Stomach (tissue), 8 donors: ENCODE measurements at regions not wholly inside any gene's neighbourhood (a gene's known extent, or its start where the extent isn't known, plus 50 kb on each side); places are given as distances from the start of the nearest gene placed in this dataset.

ENCODE experiments used
- DNase-seq, 2 donors: peaks; one replicate each; pipeline versions ENCODE4 v3.0.0 to v3.0.0-alpha.2; 2013 to 2019
- H3K27ac ChIP-seq, 5 donors: fragments of 200-600 bp in 4 of 5; sonication (generic) in 4 of 5; one replicate each; pipeline ENCODE4 v1.5.1; 2013 to 2019; ENCODE audit warnings: mild to moderate bottlenecking in 1 of 5, moderate library complexity in 1 of 5
- H3K27me3 ChIP-seq, 3 donors: fragments of 200-600 bp; sonication (generic); one replicate each; pipeline ENCODE4 v1.5.1; 2017 to 2019; ENCODE audit warnings: mixed run types in 1 of 3
- H3K36me3 ChIP-seq, 4 donors: fragments of 200-600 bp; sonication (generic); 1 replicate in 3 of 4; 2 replicates in 1 of 4; pipeline ENCODE4 v1.5.1; 2016 to 2019
- H3K4me1 ChIP-seq, 4 donors: fragments of 200-600 bp; sonication (generic); one replicate each; pipeline ENCODE4 v1.5.1; 2016 to 2019
- H3K4me3 ChIP-seq, 4 donors: fragments of 200-600 bp; sonication (generic) in 3 of 4; one replicate each; pipeline ENCODE4 v1.5.1; 2016 to 2019; ENCODE audit warnings: mild to moderate bottlenecking in 1 of 4
- H3K9me3 ChIP-seq, 4 donors: fragments of 200-600 bp; sonication (generic); one replicate each; pipeline ENCODE4 v1.5.1; 2016 to 2019
- EP300 ChIP-seq: sonication (generic); formaldehyde crosslinking; IDR thresholded peaks from one replicate; pipeline ENCODE4 v1.6.1; 2017; ENCODE audit warnings: antibody characterized with exemption
- POLR2A ChIP-seq, 4 donors: fragments of 450-650 bp; IDR thresholded peaks; one replicate each; pipeline ENCODE4 v1.6.1; 2016; ENCODE audit warnings: antibody characterized with exemption in 4 of 4, control low read depth in 2 of 4, mild to moderate bottlenecking in 1 of 4, moderate library complexity in 1 of 4
- POLR2AphosphoS5 ChIP-seq, 3 donors: sonication (generic); formaldehyde crosslinking; IDR thresholded peaks; one replicate each; pipeline ENCODE4 v1.6.1; 2016; ENCODE audit warnings: antibody characterized with exemption in 3 of 3
- WGBS, 5 donors: extraction: QIAGEN DNeasy Blood & Tissue Kit in 3 of 5; methylation state at CpG; one replicate each; pipeline versions ENCODE4 v1.1.5 to v1.1.7; 2013 to 2018; 5-methylcytosine and 5-hydroxymethylcytosine counted together
- intact Hi-C: fragments of 100-400 bp; cut with DNase I; formaldehyde crosslinking; loops from one replicate; pipeline ENCODE4 v1.15.1; 2023; ENCODE audit warnings: low total_unique reads
- TF ChIP-seq, protein P1 (sequence below), 7 experiments: fragments of 450-650 bp in 4 of 7; fragments of 200-600 bp in 3 of 7; sonication (generic) in 3 of 7; IDR thresholded peaks; one replicate each; pipeline ENCODE4 v1.5.1; 2016 to 2019; ENCODE audit warnings: antibody characterized with exemption in 7 of 7, control low read depth in 2 of 7, mild to moderate bottlenecking in 1 of 7
- donor health status: healthy with polysubstance abuse.
- donor health status: Bipolar disorder and iron deficiency.
- donor health status: healthy.

DNA sequence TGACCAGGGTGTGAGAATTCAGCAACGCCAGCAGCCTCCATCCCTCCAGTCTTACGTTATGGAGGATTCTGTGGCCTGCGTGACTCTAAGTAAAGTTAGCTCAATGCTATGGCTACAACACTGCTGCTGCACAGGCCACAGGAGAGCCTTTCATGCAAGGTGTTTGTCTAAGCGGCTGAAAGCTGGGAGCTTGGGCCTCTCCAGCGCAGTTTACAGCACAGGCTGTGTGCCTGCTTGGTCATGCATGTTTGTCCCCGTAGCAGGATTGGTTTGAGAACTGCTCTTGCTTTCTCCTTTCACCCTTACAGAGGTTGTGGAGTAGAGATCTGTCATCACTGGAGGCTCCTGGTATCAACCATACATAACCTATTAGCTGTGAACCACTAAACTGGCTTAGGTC is 113.1 kb upstream of the TMCC3 start:
- DNase-seq = no peak
- TF ChIP-seq POLR2AphosphoS5 (IDR thresholded peaks at IDR 0.05) (no peak), POLR2A (IDR thresholded peaks at IDR 0.05) (no peak), EP300 (no peak)
- TF ChIP-seq, protein P1, sequence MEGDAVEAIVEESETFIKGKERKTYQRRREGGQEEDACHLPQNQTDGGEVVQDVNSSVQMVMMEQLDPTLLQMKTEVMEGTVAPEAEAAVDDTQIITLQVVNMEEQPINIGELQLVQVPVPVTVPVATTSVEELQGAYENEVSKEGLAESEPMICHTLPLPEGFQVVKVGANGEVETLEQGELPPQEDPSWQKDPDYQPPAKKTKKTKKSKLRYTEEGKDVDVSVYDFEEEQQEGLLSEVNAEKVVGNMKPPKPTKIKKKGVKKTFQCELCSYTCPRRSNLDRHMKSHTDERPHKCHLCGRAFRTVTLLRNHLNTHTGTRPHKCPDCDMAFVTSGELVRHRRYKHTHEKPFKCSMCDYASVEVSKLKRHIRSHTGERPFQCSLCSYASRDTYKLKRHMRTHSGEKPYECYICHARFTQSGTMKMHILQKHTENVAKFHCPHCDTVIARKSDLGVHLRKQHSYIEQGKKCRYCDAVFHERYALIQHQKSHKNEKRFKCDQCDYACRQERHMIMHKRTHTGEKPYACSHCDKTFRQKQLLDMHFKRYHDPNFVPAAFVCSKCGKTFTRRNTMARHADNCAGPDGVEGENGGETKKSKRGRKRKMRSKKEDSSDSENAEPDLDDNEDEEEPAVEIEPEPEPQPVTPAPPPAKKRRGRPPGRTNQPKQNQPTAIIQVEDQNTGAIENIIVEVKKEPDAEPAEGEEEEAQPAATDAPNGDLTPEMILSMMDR (IDR thresholded peaks at IDR 0.05) = no peak
- peaks cover 0 to 19% (median 10%) of the 10 kb centered on the region in 4 donors for H3K4me1 ChIP-seq
- 91 to 98% (median 93%) methylated on average over 6 of the region's 6 CpGs for WGBS, 5 donors
- no peak overlapping the region for H3K4me3 ChIP-seq
- H3K27ac ChIP-seq = no peak overlapping the region
- intact Hi-C loops = loop anchor here (10.0 kb wide), 1 partner anchor 219 kb away; no protein-coding TSS in a partner anchor
- no peaks in the 10 kb centered on the region for H3K9me3 ChIP-seq
- H3K27me3 ChIP-seq = no peaks in the 10 kb centered on the region
- no peaks in the 10 kb centered on the region for H3K36me3 ChIP-seq

DNA sequence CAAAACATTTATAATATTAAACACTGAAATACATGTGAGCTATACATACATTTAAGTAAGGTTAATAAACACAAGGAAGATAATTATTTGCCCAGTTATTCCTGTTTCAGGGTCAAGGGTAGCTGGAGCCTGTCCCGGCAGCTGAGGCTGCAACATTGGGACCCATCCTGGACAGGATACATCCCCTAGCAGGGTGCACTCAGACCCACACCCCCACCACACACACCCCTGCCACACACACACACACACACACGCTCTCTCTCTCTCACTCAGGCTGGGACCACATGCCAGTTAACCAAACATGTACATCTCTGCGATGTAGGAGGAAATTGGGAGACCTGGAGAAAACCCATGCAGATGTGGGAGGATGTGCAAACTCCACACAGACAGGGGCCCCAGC is 112.6 kb upstream of the TMCC3 start:
- Histone ChIP-seq H3K36me3 (no peaks in the 10 kb centered on the region), H3K9me3 (no peaks in the 10 kb centered on the region), H3K4me1 (peaks cover 0 to 19% (median 10%) of the 10 kb centered on the region in 4 donors), H3K4me3 (no peak overlapping the region), H3K27ac (no peak overlapping the region), H3K27me3 (no peaks in the 10 kb centered on the region)
- 67 to 86% (median 76%) methylated on average over 3 of the region's 3 CpGs for WGBS, 5 donors
- DNase-seq = no peak
- intact Hi-C loops = loop anchor here (10.0 kb wide), 1 partner anchor 218 kb away; no protein-coding TSS in a partner anchor
- TF ChIP-seq POLR2AphosphoS5 (IDR thresholded peaks at IDR 0.05) = no peak
- TF ChIP-seq, protein P1 (IDR thresholded peaks at IDR 0.05) = no peak
- no peak for TF ChIP-seq POLR2A (IDR thresholded peaks at IDR 0.05)
- no peak for TF ChIP-seq EP300

DNA sequence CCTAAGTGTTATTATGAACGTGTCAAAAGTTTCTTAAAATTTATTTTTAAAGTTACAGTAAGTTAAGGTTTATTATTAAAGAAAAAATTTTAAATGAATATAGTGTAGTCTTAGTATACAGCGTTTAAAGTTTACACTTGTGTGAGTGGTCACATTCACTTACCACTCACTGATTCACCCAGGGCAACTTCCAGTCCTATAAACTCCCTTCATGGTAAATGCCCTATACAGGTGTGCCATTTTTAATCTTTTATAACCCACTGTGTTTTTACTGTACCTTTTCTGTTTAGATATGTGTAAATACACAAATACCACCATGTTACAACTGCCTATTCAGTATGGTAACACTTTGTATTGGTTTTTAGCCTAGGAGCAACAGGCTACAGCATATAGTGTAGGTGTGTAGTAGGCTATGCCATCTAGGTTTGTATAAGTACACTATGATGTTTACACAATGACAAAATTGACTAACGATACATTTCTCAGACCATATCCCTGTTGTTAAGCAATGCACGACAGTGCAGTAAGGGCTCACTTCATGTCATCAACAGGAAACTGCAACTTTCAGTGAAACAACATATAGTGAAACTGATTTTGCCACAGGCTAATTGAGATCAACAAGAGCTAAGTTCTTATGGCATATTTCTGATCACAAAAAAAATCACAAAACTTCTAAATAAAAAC is 112.0 kb upstream of the TMCC3 start:
- no peaks in the 10 kb centered on the region for H3K27me3 ChIP-seq
- no peaks in the 10 kb centered on the region for H3K9me3 ChIP-seq
- DNase-seq = peak in 1 of 2 donors; percentile 47
- H3K4me3 ChIP-seq = no peak overlapping the region
- intact Hi-C loops = loop anchor here (10.0 kb wide), 1 partner anchor 218 kb away; no protein-coding TSS in a partner anchor
- H3K4me1 ChIP-seq = peaks cover 0 to 19% (median 10%) of the 10 kb centered on the region in 4 donors
- 53 to 63% (median 56%) methylated on average over 4 of the region's 4 CpGs for WGBS, 5 donors
- no peak overlapping the region for H3K27ac ChIP-seq
- TF ChIP-seq POLR2A (IDR thresholded peaks at IDR 0.05) = no peak
- TF ChIP-seq, protein P1 (IDR thresholded peaks at IDR 0.05) = no peak
- TF ChIP-seq EP300 = no peak
- TF ChIP-seq POLR2AphosphoS5 (IDR thresholded peaks at IDR 0.05) = no peak
- H3K36me3 ChIP-seq = no peaks in the 10 kb centered on the region

DNA sequence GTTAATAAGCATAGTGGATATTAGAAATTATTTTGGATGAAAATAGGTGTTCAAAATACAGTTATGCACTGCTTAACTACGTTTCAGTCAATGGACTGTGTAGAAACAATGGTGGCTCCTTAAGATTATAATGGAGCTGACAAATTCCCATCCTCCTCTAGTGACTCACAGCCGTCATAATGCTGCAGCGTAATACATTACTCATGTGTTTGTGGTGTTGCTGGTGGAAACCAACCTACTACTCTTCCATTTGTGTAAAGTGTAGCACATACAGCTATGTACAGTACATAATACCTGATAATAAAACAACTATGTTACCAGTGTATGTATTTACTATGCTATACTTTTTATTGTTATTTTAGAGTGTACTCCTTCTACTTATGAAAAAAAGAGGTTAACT is 111.2 kb upstream of the TMCC3 start:
- no peaks in the 10 kb centered on the region for H3K9me3 ChIP-seq
- intact Hi-C loops = loop anchor here (10.0 kb wide), 1 partner anchor 217 kb away; no protein-coding TSS in a partner anchor
- H3K4me1 ChIP-seq = peaks cover 0 to 19% (median 10%) of the 10 kb centered on the region in 4 donors
- no peak for DNase-seq
- H3K36me3 ChIP-seq = no peaks in the 10 kb centered on the region
- no peaks in the 10 kb centered on the region for H3K27me3 ChIP-seq
- WGBS, 5 donors = 66 to 86% (median 75%) methylated on average over 3 of the region's 3 CpGs
- H3K27ac ChIP-seq = no peak overlapping the region
- TF ChIP-seq EP300 (no peak), POLR2A (IDR thresholded peaks at IDR 0.05) (no peak), POLR2AphosphoS5 (IDR thresholded peaks at IDR 0.05) (no peak)
- TF ChIP-seq, protein P1 (IDR thresholded peaks at IDR 0.05) = no peak
- no peak overlapping the region for H3K4me3 ChIP-seq
